WTC11 (cell line): ENCODE measurements at regions not wholly inside any gene's neighbourhood (a gene's known extent, or its start where the extent isn't known, plus 50 kb on each side); places are given as distances from the start of the nearest gene placed in this dataset.

Experiments
- ATAC-seq: fragments of 200-7000 bp; cut with Tn5 transposase; 2 replicates; pipeline ENCODE4 v1.10.0; 2021; ENCODE audit warnings: mild to moderate bottlenecking, moderate library complexity
- CTCF ChIA-PET: fragments of 300-600 bp; sonication (Branson Sonifier 250); formaldehyde crosslinking; loops from one replicate; lab custom pipeline; 2021; ENCODE audit warnings: antibody characterized with exemption; lab: Charles Lee
- POLR2A ChIA-PET: fragments of 350-600 bp; sonication (Branson Sonifier 250); formaldehyde crosslinking; loops from one replicate; lab custom pipeline; 2021; ENCODE audit warnings: antibody characterized with exemption; lab: Charles Lee
- DNase-seq: peaks from one replicate; pipeline ENCODE4 v3.0.0; 2021; ENCODE audit warnings: low spot score
- H3K27ac Mint-ChIP-seq: 2 replicates; pipeline ENCODE4 v1.8.0; 2021; ENCODE audit warnings: mixed read lengths
- H3K27me3 Mint-ChIP-seq: 2 replicates; pipeline ENCODE4 v1.8.0; 2021; ENCODE audit warnings: low read depth, mild to moderate bottlenecking, moderate library complexity, mixed read lengths
- H3K36me3 Mint-ChIP-seq: 2 replicates; pipeline ENCODE4 v1.8.0; 2021; ENCODE audit warnings: mixed read lengths
- H3K4me1 Mint-ChIP-seq: 2 replicates; pipeline ENCODE4 v1.8.0; 2022; ENCODE audit warnings: mixed read lengths
- H3K4me3 Mint-ChIP-seq: 2 replicates; pipeline ENCODE4 v1.8.0; 2021; ENCODE audit warnings: mild to moderate bottlenecking, moderate library complexity, mixed read lengths
- H3K9me3 Mint-ChIP-seq: 2 replicates; pipeline ENCODE4 v1.8.0; 2021; ENCODE audit warnings: mixed read lengths
- AR ChIP-seq: fragments of 250-450 bp; sonication (Bioruptor Pico); IDR thresholded peaks from 2 replicates; pipeline ENCODE4 v1.9.0; 2021; ENCODE audit warnings: mild to moderate bottlenecking
- CBFB ChIP-seq: sonication (generic); formaldehyde crosslinking; IDR thresholded peaks from 2 replicates; pipeline ENCODE4 v1.8.1; 2022; ENCODE audit warnings: mild to moderate bottlenecking, low read depth, missing genetic modification reagents
- CREB1 ChIP-seq: sonication (generic); formaldehyde crosslinking; IDR thresholded peaks from 2 replicates; pipeline ENCODE4 v1.8.0; 2023; ENCODE audit warnings: mild to moderate bottlenecking, missing genetic modification reagents
- ELF4 ChIP-seq: sonication (generic); formaldehyde crosslinking; IDR thresholded peaks from 2 replicates; pipeline ENCODE4 v1.8.1; 2022; ENCODE audit warnings: low read depth, mild to moderate bottlenecking, moderate library complexity, missing genetic modification reagents
- EMX1 ChIP-seq: fragments of 250-450 bp; sonication (Bioruptor Pico); IDR thresholded peaks from 2 replicates; pipeline ENCODE4 v1.8.0; 2021; ENCODE audit warnings: mild to moderate bottlenecking
- FOXK1 ChIP-seq: sonication (generic); formaldehyde crosslinking; IDR thresholded peaks from 2 replicates; pipeline ENCODE4 v1.8.0; 2022; ENCODE audit warnings: mild to moderate bottlenecking, moderate library complexity, missing genetic modification reagents
- GABPB1 ChIP-seq: sonication (generic); formaldehyde crosslinking; IDR thresholded peaks from 2 replicates; pipeline ENCODE4 v1.8.1; 2023; ENCODE audit warnings: mild to moderate bottlenecking, missing genetic modification reagents
- JUN ChIP-seq: sonication (generic); formaldehyde crosslinking; IDR thresholded peaks from 2 replicates; pipeline ENCODE4 v1.8.0; 2023; ENCODE audit warnings: mild to moderate bottlenecking, missing genetic modification reagents
- MXD4 ChIP-seq: fragments of 250-450 bp; sonication (Bioruptor Pico); IDR thresholded peaks from 2 replicates; pipeline ENCODE4 v1.8.0; 2021; ENCODE audit warnings: mild to moderate bottlenecking, moderate library complexity, borderline replicate concordance
- NR1H2 ChIP-seq: sonication (generic); formaldehyde crosslinking; IDR thresholded peaks from 2 replicates; pipeline ENCODE4 v1.9.0; 2021; ENCODE audit warnings: mild to moderate bottlenecking, moderate library complexity, missing genetic modification reagents
- NR3C1 ChIP-seq: sonication (generic); formaldehyde crosslinking; conservative IDR thresholded peaks from 2 replicates; pipeline ENCODE4 v1.8.1; 2023; ENCODE audit warnings: low read depth, mild to moderate bottlenecking, missing genetic modification reagents
- PRRX2 ChIP-seq: fragments of 250-450 bp; sonication (Bioruptor Pico); IDR thresholded peaks from 2 replicates; pipeline ENCODE4 v1.8.0; 2021; ENCODE audit warnings: mild to moderate bottlenecking
- RORB ChIP-seq: fragments of 250-450 bp; sonication (Bioruptor Pico); IDR thresholded peaks from 2 replicates; pipeline ENCODE4 v1.9.0; 2021; ENCODE audit warnings: mild to moderate bottlenecking
- STAT6 ChIP-seq: sonication (generic); formaldehyde crosslinking; conservative IDR thresholded peaks from 2 replicates; pipeline ENCODE4 v1.8.1; 2023; ENCODE audit warnings: mild to moderate bottlenecking, low read depth, missing genetic modification reagents, moderate library complexity
- TEAD4 ChIP-seq: sonication (generic); formaldehyde crosslinking; IDR thresholded peaks from 2 replicates; pipeline ENCODE4 v1.8.0; 2022; ENCODE audit warnings: mild to moderate bottlenecking, missing genetic modification reagents
- ZNF121 ChIP-seq: sonication (generic); formaldehyde crosslinking; IDR thresholded peaks from 2 replicates; pipeline ENCODE4 v1.8.0; 2023; ENCODE audit warnings: missing genetic modification reagents
- ZNF138 ChIP-seq: sonication (generic); formaldehyde crosslinking; conservative IDR thresholded peaks from 2 replicates; pipeline ENCODE4 v1.8.1; 2022; ENCODE audit warnings: mild to moderate bottlenecking, moderate library complexity, missing genetic modification reagents
- ZNF263 ChIP-seq: sonication (generic); formaldehyde crosslinking; IDR thresholded peaks from 2 replicates; pipeline ENCODE4 v1.8.1; 2022; ENCODE audit warnings: low read depth, mild to moderate bottlenecking, moderate library complexity, missing genetic modification reagents
- ZNF512 ChIP-seq: sonication (generic); formaldehyde crosslinking; IDR thresholded peaks from 2 replicates; pipeline ENCODE4 v1.8.1; 2022; ENCODE audit warnings: missing genetic modification reagents, borderline replicate concordance
- ZNF671 ChIP-seq: fragments of 250-450 bp; sonication (Bioruptor Pico); IDR thresholded peaks from 2 replicates; pipeline ENCODE4 v1.8.0; 2021; ENCODE audit warnings: mild to moderate bottlenecking
- TF ChIP-seq, protein P1 (sequence below): fragments of 250-450 bp; sonication (Bioruptor Pico); IDR thresholded peaks from 2 replicates; pipeline ENCODE4 v2.1.2; 2022; ENCODE audit warnings: mild to moderate bottlenecking, moderate library complexity
- TF ChIP-seq, protein P2 (sequence below): sonication (generic); formaldehyde crosslinking; IDR thresholded peaks from 2 replicates; pipeline ENCODE4 v1.8.0; 2022; ENCODE audit warnings: mild to moderate bottlenecking, missing genetic modification reagents
- TF ChIP-seq, protein P3 (sequence below): fragments of 250-450 bp; sonication (Bioruptor Pico); conservative IDR thresholded peaks from 2 replicates; pipeline ENCODE4 v1.9.0; 2021; ENCODE audit warnings: mild to moderate bottlenecking

- TF ChIP-seq, protein P1, sequence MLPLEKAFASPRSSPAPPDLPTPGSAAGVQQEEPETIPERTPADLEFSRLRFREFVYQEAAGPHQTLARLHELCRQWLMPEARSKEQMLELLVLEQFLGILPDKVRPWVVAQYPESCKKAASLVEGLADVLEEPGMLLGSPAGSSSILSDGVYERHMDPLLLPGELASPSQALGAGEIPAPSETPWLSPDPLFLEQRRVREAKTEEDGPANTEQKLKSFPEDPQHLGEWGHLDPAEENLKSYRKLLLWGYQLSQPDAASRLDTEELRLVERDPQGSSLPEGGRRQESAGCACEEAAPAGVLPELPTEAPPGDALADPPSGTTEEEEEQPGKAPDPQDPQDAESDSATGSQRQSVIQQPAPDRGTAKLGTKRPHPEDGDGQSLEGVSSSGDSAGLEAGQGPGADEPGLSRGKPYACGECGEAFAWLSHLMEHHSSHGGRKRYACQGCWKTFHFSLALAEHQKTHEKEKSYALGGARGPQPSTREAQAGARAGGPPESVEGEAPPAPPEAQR (CRISPR knock-in tag) = no peak
These were observed 114.1 kb downstream of the DTWD1 start (continued) for GRCh38 chr15:49734831-49735508.

- POLR2A ChIA-PET = no interaction called here
- H3K4me1 Mint-ChIP-seq = peaks cover 16% of the 10 kb centered on the region
These were observed 116.3 kb downstream of the DTWD1 start for GRCh38 chr15:49737127-49737526.

DNA sequence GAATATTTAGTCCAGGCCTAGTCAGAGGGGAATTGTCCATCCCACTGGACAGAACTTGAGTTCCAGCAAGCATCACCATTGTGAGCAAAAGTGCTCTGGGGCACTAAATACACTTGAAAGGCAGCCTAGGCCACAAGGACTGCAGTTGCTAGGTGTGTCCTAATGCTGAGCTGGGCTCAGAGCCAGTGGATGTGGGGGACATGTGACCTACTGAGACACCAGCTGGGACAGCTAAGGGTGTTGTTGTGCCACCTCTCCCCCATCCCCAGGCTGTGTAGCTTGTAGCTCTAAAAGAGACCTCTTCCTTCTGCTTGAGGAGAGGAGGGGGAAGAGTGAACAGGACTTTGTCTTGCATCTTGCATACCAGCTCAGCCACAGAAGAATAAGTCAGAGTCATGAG is 120.9 kb downstream of the DTWD1 start:
- Mint-ChIP-seq H3K36me3 (no peaks in the 10 kb centered on the region), H3K9me3 (peaks cover 5% of the 10 kb centered on the region), H3K4me1 (peaks cover 3% of the 10 kb centered on the region), H3K4me3 (no peak overlapping the region), H3K27ac (no peak overlapping the region)
- ChIA-PET POLR2A (no interaction called here), CTCF (no interaction called here)
- no peak for DNase-seq
- no peak for TF ChIP-seq MXD4 (CRISPR knock-in tag)
- TF ChIP-seq, protein P2, sequence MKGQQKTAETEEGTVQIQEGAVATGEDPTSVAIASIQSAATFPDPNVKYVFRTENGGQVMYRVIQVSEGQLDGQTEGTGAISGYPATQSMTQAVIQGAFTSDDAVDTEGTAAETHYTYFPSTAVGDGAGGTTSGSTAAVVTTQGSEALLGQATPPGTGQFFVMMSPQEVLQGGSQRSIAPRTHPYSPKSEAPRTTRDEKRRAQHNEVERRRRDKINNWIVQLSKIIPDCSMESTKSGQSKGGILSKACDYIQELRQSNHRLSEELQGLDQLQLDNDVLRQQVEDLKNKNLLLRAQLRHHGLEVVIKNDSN = no peak
- no peak for TF ChIP-seq JUN (CRISPR knock-in tag)
- no peak for TF ChIP-seq FOXK1 (CRISPR knock-in tag)
- no peak for TF ChIP-seq ZNF263 (CRISPR knock-in tag)
- no peak for TF ChIP-seq EMX1 (CRISPR knock-in tag)
- no peak for TF ChIP-seq STAT6 (CRISPR knock-in tag)
- TF ChIP-seq NR3C1 (CRISPR knock-in tag) = no peak
- no peak for TF ChIP-seq TEAD4 (CRISPR knock-in tag)
- no peak for TF ChIP-seq NR1H2 (CRISPR knock-in tag)
- TF ChIP-seq AR (CRISPR knock-in tag) = no peak
- no peak for TF ChIP-seq ELF4 (CRISPR knock-in tag)
- no peak for TF ChIP-seq CREB1 (CRISPR knock-in tag)
- no peak for TF ChIP-seq GABPB1 (CRISPR knock-in tag)
- TF ChIP-seq, protein P3, sequence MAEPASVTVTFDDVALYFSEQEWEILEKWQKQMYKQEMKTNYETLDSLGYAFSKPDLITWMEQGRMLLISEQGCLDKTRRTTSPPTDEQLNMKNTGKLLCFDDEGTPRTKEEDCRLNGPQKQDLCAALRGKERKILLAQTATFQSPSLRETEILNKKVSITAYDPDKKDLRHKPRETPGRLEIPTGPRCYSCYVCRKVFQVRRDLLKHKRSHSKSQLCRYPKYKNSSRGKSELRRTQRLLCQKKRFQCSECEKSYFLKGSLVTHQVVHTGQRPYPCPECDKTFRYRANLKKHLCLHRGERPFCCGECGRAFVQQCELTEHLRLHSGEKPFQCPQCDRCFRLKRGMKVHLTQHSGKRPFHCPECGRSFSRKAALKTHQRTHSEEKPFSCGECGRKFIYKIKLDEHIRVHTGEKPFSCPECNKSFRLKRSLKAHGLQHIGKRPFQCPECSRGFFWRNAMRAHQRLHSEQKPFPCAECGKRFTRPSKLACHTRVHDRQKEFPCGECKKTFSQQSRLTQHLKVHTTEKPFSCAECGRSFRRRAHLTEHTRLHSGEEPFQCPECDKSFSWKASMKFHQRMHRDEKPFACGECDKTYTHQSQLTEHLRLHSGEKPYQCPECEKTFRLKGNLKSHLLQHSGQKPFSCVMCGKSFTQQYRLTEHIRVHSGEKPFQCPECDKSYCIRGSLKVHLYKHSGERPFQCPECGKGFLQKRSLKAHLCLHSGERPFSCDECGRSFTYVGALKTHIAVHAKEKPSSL = no peak
- TF ChIP-seq ZNF512 (CRISPR knock-in tag) = no peak
- no peak for TF ChIP-seq RORB (CRISPR knock-in tag)
- no peak for TF ChIP-seq ZNF671 (CRISPR knock-in tag)
- TF ChIP-seq, all 79 proteins: peak for 0
- ATAC-seq = no peak
- H3K27me3 Mint-ChIP-seq = no peaks in the 10 kb centered on the region

More at GRCh38 chr15:49737127-49737526, 116.3 kb downstream of the DTWD1 start:
- ATAC-seq = no peak
- TF ChIP-seq CBFB (CRISPR knock-in tag) (no peak), PRRX2 (CRISPR knock-in tag) (no peak), ZNF121 (CRISPR knock-in tag) (no peak), ZNF138 (no peak)
- Mint-ChIP-seq H3K27ac (no peak overlapping the region), H3K9me3 (no peaks in the 10 kb centered on the region), H3K4me3 (no peak overlapping the region), H3K36me3 (no peaks in the 10 kb centered on the region), H3K27me3 (no peaks in the 10 kb centered on the region)
- CTCF ChIA-PET = no interaction called here
- no peak for DNase-seq
